ENCODE measurements at regions not wholly inside any gene's neighbourhood (a gene's known extent, or its start where the extent isn't known, plus 50 kb on each side); places are given as distances from the start of the nearest gene placed in this dataset.

DNA sequence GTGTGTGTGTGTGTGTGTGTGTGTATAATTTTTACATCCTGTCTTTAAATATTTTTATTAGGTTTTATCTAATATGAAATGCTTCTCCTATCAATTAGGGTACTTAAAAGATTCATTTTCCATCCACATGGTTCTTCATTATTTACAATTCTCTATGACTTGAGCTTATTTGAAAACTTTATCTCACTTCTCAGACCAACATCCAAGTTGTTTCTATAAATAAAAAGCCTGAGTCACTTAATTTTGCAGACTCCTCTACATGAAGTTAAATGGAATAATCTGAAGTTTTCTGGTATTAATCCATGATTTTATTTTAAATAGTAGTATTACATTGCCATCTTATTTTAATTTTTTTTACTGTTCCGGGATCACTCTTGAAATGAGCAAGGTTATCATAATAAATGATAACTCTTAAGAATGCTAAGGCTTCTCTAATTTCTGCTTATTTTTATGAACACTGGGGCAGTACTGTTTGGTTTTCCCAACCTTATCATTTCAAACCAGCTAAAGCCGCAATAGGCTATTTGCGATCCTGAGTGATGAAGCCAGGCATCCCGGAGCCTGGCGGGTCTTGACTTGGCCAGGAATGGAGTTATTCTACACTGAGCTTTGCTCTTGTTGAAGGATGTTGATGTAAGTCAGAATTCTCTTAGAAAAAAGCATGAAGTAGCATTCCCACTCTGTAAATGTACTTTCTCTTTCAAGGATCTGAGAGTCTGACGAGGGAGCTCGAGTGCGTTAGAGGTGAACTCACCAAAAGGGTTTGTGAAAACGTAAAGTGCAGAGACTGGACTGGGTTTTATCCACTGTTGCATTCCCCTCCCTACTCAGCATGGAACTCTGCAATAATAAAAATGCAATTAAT, 220.2 kb upstream of the LRTM1 start:
- no peak for TF ChIP-seq GATA2 (IDR thresholded peaks at IDR 0.05; ENCODE audit: low read depth, low read length)
- TF ChIP-seq GATA3 (IDR thresholded peaks at IDR 0.05; ENCODE audit: low read depth, low read length) = no peak

Measured in SH-SY5Y (cell line).